ENCODE measurements at regions not wholly inside any gene's neighbourhood (a gene's known extent, or its start where the extent isn't known, plus 50 kb on each side); places are given as distances from the start of the nearest gene placed in this dataset.
"Not testable (repeated sequence)": the region's sequence is repeated elsewhere in the genome, so short reads cannot be mapped to it uniquely, and the experiment has no call there.

DNA sequence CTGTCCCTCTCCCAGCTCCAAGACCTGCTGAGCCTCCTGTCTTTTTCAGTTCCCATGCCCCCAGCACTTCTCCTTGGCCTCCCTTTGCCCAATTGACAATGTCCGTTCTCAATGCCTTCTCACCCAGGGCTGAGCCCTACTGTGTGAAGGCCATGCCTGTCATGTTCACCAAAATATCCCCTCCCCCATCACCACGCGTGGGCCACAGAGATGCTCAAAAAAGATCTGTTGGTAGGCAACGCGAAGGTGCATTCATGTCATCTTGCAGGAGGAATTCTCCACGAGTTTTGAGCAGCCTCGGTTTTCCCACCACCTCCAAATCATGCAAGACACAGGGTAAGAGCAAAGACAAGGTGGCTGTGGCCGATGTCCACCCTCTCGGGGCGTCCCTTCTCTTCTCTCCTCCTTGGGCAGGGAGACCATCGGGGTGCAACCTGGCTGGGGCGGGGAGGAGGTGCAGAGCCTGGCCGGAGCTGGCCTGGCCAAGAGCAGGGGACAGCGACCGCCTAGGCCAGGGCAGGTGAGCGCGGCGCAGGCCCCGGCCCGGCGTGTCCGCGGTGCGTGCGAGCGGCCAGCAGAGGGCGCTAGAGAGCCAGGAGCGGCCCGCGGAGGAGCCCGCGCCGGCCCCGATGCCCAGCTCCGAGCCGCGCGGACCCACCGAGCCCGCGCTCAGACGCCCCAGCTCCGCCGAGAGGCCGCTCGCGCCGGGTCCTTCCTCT, 56.3 kb upstream of the KRTAP5-11 start:
- peak; percentile 16 for DNase-seq (ENCODE audit: low read depth)
- TF ChIP-seq CTCF (IDR thresholded peaks at IDR 0.05; ENCODE audit: insufficient read depth, low read depth, low read length) = peak; percentile 54
- not testable (repeated sequence) for H3K4me3 ChIP-seq (ENCODE audit: low read depth, low read length)

DNA sequence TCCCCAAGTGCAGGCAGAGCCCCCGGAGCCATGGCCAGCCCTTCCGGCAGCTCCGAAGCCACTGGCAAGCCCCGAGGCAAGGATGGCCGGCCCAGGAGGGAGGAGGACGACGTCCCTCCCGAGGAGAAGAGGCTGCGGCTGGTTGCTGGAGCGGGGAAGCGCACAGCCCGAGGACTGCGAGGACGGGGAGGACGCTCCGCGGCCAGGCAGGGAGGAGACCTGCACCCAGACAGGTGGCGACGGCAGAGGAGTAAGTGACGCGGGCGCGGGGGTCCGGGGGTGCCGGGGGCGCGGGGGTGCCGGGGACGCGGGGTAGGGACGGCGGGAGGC, 56.8 kb upstream of the KRTAP5-11 start:
- peak overlapping the region; percentile 25 for H3K4me3 ChIP-seq (ENCODE audit: low read depth, low read length)
- DNase-seq (ENCODE audit: low read depth) = peak; percentile 5

DNA sequence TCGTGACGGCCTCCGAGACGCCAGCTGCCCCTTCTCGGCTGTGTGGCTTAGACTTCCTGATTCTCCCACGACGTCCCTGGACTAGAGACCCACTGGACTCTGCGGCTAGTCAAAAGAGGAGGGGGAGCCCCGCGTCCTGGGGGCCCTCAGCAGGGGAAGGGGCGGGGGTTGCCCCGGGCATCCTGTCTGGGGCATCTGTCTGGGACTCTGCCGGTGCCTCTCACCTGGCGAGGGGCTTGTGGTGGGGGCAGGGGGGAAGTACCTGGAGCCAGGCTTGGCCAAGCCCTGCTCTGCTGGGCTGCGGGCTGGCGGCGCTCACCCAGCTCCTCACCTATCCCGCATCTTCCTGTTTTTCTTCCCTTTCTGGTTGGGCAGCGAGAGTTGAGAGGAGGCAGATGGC, 57.2 kb upstream of the KRTAP5-11 start:
- not testable (repeated sequence) for H3K4me3 ChIP-seq (ENCODE audit: low read depth, low read length); DNase-seq (ENCODE audit: low read depth)

GRCh38 chr11:71647078-71647477, 64.4 kb upstream of the KRTAP5-11 start:
- not testable (repeated sequence) for H3K4me3 ChIP-seq (ENCODE audit: low read depth, low read length); DNase-seq (ENCODE audit: low read depth)

DNA sequence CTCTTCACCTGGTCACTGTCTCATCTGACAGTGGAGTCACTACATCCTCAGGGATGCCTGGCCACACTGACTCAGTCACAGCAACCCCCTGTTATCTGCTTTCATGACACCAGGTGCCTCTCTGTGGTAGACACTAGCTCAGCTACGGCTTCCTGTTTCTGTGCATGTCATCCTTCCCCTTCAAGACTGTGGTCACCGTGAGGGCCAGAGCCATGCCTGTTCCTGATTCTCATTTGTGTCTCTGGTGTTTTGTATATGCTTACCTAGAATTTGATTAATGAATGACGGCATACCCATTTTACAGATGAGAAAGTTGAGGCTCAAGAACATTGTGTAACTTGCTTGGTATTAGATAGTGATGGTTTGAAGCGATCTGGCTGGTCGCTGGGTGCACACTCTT, 70.3 kb upstream of the KRTAP5-11 start:
- not testable (repeated sequence) for H3K4me3 ChIP-seq (ENCODE audit: low read depth, low read length); DNase-seq (ENCODE audit: low read depth)

DNA sequence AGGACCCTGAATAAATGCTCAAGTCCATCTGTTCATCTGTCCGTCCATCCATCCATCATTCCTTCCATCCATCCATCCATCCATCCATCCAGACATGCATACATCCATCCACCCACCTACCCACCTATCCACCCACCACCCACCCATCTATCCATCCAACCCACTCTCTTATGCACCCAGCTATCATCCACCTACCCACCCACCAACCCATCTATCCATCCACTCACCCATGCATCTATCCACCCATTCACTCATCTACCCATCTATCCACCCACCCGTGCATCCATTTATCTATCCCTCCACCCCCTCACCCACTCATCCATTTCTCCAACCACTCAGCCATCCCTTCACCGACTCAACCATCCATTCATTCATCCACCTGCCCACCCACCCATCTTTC, 71.7 kb upstream of the KRTAP5-11 start:
- not testable (repeated sequence) for H3K4me3 ChIP-seq (ENCODE audit: low read depth, low read length); DNase-seq (ENCODE audit: low read depth)

- not testable (repeated sequence) for H3K4me3 ChIP-seq (ENCODE audit: low read depth, low read length); DNase-seq (ENCODE audit: low read depth)
Measured at GRCh38 chr11:71655041-71655440, 72.4 kb upstream of the KRTAP5-11 start.

DNA sequence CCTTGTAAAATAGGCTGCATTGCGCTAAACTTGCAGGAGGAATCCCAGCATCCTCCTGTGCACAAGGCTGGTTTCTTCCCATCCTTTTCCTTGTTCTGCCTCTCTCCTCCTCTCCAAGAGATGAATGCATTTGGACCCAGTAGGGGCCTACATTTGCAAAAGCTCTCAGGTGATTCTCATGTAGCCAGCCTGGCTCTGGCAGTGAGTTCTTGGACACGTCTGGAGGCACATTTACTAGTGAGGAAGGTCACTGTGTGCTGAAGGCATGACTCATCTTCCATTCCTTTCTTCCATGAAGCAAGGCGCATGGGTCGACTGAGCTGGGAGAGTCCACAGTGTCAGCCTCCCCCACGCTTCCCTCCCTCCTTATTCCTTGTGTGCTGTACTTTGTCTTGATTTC, 73.8 kb upstream of the KRTAP5-11 start:
- DNase-seq (ENCODE audit: low read depth) = peak; percentile 1
- not testable (repeated sequence) for H3K4me3 ChIP-seq (ENCODE audit: low read depth, low read length)

- DNase-seq (ENCODE audit: low read depth) = not testable (repeated sequence)
Measured at GRCh38 chr11:71664941-71665340, 82.3 kb upstream of the KRTAP5-11 start.

DNA sequence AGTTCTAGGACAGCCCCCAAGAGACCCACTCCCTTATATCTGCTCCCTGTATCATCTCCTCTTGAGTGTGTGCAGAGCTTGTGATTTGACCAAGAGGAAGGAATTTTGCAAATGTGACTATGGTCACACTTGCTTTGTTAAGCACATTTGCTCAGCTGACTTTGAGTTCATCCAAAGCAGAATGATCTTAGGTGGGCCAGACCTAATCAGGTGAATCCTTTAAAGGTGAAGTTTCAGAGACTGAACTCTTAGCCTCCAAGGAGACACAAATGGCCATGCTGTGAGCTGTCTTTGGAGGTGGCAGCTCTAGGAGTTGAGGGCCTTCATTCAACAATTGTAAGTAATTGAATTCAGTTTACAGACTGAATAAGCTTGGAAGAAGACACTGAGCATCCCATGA, 115.4 kb upstream of the KRTAP5-11 start:
- DNase-seq (ENCODE audit: low read depth); H3K4me3 ChIP-seq (ENCODE audit: low read depth, low read length): not testable (repeated sequence)

More at GRCh38 chr11:71664941-71665340, 82.3 kb upstream of the KRTAP5-11 start:
- H3K4me3 ChIP-seq (ENCODE audit: low read depth, low read length) = not testable (repeated sequence)

DNA sequence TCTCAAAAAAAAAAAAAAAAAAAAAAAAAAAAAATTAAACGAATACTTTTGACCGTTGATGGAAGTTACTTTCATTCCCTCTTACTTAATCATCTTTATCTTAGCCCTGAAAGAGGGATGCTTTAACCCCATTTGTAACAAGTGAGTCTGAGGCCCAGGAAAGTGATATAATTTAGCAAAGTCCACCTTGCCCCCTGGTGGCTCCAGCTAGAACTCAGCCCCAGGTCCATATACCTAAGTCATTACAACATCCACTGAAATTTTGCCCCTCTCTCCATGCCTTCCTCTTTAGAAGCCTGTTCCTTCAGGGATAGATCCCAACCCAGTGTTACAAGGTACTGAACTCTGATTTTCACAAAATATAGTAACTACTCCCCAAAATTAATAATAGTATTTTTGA, 116.3 kb upstream of the KRTAP5-11 start:
- peak; percentile 37 for TF ChIP-seq CTCF (IDR thresholded peaks at IDR 0.05; ENCODE audit: insufficient read depth, low read depth, low read length)
- not testable (repeated sequence) for DNase-seq (ENCODE audit: low read depth); H3K4me3 ChIP-seq (ENCODE audit: low read depth, low read length)

DNA sequence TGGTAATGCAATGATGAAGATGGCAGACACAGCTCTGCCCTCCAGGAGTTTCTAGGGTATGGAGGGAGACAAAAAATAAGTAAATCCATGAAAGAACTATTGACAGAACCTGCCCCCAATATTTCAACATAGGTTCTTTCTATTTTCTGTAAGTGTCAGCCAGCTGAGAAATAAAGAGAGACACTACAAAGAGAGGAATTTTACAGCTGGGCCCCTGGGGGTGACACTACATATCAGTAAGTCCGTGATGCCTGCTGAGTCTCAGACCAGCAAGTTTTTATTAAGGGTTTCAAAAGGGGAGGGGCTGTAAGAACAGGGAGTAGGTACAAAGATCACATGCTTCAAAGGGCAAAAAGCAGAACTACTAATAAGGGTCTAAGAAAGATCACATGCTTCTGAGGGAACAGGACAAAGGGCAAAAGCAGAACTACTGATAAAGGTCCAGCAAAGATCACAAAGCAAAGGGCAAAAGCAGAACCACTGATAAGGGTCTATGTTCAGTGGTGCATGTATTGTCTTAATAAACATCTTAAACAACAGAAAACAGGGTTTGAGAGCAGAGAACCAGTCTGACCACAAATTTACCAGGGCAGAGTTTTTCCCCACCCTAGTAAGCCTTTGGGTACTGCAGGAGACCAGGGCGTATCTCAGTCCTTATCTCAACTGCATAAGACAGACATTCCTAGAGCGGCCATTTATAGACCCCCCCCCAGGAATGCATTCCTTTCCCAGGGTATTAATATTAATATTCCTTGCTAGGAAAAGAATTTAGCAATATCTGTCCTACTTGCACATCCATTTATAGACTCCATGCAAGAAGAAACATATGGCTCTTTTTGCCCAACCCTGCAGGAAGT, 119.0 kb upstream of the KRTAP5-11 start:
- H3K4me3 ChIP-seq (ENCODE audit: low read depth, low read length); DNase-seq (ENCODE audit: low read depth): not testable (repeated sequence)

DNA sequence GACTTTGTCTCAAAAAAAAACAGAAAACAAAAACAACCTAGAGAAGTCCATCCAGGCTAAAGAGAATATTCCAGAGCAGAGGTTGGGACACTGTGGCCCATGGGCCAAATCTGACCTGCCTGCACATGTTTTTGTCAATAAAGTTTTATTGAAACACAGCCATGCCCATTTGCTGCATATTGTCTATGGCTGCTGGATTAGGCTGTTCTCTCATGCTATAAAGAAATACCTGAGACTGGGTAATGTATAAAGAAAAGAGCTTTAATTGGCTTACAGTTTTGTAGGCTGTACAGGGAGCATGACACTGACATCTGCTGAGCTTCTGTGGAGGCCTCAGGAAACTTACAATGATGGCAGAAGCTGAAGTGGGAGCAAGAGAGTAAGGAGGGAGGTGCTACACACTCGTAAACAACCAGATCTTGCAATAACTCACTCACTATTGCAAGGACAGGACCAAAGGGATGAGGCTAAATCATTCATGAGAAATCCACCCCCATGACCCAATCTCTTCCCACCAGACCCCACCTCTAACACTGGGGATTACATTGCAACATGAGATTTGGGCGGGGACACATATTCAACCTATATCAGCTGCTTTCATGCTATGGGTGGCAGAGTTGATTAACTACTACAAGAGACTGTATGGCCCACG, 122.5 kb upstream of the KRTAP5-11 start:
- H3K4me3 ChIP-seq (ENCODE audit: low read depth, low read length); DNase-seq (ENCODE audit: low read depth): not testable (repeated sequence)

DNA sequence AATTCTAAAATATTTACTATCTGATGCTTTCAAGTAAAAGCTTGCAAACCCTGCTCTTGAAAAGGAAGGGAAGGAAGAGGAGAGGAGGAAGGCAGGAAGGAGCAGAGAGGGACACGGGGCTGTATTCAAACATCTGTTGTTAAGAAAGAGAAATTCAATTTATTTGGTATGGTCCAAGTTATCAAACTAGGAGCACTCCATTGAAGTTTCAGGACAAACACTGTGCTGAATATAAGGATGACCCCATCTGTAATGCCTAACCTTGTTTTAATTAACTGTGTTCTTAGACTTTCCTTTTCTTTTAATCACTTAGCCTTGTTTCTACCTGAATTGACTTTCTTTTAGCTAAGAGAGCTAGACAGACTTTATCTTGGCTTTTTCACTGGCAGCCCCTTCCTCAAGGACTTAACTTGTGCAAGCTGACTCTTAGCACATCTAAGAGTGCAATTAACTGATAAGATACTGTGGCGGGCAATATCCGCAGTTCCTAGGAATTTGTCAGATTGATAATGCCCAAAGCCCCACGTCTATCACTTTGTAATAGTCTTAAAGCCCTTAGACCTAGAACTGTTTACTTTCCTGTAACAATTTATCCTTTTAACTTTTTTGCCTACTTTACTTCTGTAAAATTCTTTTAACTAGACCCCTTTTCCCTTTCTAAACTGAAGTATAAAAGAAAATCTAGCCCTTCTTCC, 123.2 kb upstream of the KRTAP5-11 start:
- DNase-seq (ENCODE audit: low read depth); H3K4me3 ChIP-seq (ENCODE audit: low read depth, low read length): not testable (repeated sequence)

DNA sequence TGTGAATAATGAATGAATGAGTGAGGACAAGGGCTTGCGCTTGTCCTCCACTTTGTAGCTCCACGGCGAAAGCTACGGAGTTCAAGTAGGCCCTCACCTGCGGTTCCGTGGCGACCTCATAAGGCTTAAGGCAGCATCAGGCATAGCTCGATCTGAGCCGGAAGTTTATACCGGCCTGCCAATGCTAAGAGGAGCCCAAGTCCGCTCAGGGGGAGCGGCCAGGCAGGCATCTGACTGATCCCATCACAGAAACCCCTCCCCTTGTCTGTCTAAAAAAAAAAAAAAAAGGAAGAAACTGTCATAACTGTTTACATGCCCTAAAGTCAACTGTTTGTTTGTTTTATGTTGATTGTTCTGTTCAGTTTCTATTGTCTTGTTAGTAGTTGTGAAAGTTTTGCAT, 124.4 kb upstream of the KRTAP5-11 start:
- not testable (repeated sequence) for H3K4me3 ChIP-seq (ENCODE audit: low read depth, low read length); DNase-seq (ENCODE audit: low read depth)

GRCh38 chr11:71709541-71709940, 123.5 kb upstream of the DEFB108B start:
- DNase-seq (ENCODE audit: low read depth); H3K4me3 ChIP-seq (ENCODE audit: low read depth, low read length): not testable (repeated sequence)
